Stimulated activated naive CD8-positive, alpha-beta T cell treated with anti-CD3 and anti-CD28 coated beads, Interleukin-15, Interleukin-2, amounts not matched to agents 100 ng/mL and 50 ng/mL, for 24 hours (primary cell): ENCODE measurements at regions not wholly inside any gene's neighbourhood (a gene's known extent, or its start where the extent isn't known, plus 50 kb on each side); places are given as distances from the start of the nearest gene placed in this dataset.

Source experiments
- H3K27ac Mint-ChIP-seq: one replicate; pipeline ENCODE4 v1.8.0; 2021; ENCODE audit warnings: mild to moderate bottlenecking, mixed read lengths
- H3K27me3 Mint-ChIP-seq: one replicate; pipeline ENCODE4 v1.8.0; 2021; ENCODE audit warnings: mixed read lengths
- H3K36me3 Mint-ChIP-seq: one replicate; pipeline ENCODE4 v1.8.0; 2021; ENCODE audit warnings: low read depth, mixed read lengths
- H3K4me1 Mint-ChIP-seq: one replicate; pipeline ENCODE4 v1.8.0; 2021; ENCODE audit warnings: low read depth, mixed read lengths
- H3K4me3 Mint-ChIP-seq: one replicate; pipeline ENCODE4 v1.8.0; 2021; ENCODE audit warnings: mild to moderate bottlenecking, mixed read lengths
- H3K9me3 Mint-ChIP-seq: one replicate; pipeline ENCODE4 v1.8.0; 2021; ENCODE audit warnings: mixed read lengths

DNA sequence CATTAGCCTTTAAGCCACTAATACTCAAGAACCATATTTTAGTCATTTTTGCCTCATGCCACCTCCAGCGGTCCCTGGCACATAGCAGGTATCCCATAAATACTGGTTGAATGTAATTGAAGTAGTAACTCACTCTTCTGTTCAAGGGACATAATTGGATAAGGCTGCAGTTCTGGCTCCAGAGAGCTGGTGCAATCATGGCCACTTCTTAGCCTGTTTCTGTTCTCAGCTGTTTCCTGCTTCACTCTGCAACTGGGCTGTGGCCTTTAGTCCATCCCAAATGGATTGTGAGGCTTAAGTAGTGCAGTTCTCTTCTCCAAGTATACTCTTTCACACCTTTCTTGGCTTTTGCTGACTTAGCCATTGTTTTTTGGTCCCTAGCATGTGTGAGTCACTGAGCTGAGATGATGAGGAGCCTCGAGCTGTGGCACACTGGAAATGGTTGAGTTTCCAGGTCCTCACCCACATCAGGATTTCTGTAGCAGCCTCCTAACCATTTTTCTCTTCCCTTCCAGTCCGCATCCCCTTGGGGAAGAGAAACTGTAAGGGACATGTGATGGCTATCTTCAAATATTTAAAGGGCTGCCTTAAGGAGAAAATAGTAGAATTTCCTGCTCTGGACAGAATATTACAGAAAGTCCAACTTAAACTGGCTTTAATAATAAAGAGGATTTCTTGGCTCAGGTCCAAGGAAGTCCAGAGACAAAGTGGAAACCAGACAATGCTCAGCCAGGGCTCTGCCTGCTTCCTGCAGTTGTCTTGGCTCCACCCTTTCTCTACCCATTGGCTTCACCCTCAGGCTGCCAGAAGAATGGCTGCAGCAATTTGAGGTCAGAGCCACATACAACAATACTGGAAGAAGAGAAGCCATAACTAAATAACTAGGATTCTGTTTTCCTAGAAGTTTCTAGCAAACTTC is 305.4 kb upstream of the ROPN1 start:
- no peak overlapping the region for H3K4me3 Mint-ChIP-seq
- no peak overlapping the region for H3K27ac Mint-ChIP-seq
- peaks cover 4% of the 10 kb centered on the region for H3K27me3 Mint-ChIP-seq
- no peaks in the 10 kb centered on the region for H3K36me3 Mint-ChIP-seq
- no peaks in the 10 kb centered on the region for H3K4me1 Mint-ChIP-seq
- H3K9me3 Mint-ChIP-seq = no peaks in the 10 kb centered on the region

DNA sequence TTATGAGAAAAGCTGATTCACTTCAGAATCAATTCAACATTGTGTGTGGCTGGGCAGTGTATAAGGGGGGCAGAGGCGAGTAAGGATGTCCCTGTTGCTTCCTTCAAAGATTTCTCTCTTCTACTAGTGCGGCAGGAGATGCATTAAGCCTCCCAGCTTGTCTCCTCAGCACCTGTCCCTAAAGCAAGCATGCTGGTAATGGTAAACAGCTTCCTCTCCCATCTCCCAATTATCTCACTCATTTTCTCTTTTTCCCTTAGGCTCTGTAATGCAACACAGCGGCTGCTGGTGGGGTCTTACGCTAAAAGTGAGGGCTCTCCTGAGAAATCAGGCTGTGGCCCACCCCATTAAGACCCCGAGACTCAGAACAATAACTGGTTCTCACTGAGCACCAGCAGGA is 306.4 kb upstream of the ROPN1 start:
- Mint-ChIP-seq H3K4me3 (no peak overlapping the region), H3K27ac (no peak overlapping the region), H3K9me3 (no peaks in the 10 kb centered on the region), H3K4me1 (no peaks in the 10 kb centered on the region), H3K36me3 (no peaks in the 10 kb centered on the region), H3K27me3 (peaks cover 4% of the 10 kb centered on the region)

DNA sequence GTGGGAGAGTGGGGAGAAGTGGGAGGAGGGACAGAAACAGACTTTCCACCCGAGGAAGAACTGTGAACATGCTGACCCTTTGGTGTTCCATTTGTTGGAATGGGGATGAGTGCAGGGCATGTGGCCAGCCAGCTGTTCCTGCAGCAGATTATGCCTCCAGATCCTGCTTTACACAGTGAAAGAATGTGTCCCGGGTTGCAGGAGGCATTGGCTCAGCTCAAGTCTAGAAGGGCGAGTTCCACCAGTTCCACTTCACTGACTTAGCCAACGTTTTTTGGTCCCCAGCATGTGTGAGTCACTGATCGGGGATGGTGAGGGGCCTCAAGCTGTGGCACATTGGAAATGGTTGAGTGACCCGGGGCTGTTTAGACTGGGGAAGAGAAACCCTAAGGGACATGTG is 307.0 kb upstream of the ROPN1 start:
- H3K4me1 Mint-ChIP-seq = no peaks in the 10 kb centered on the region
- no peak overlapping the region for H3K27ac Mint-ChIP-seq
- H3K9me3 Mint-ChIP-seq = peaks cover 3% of the 10 kb centered on the region
- no peak overlapping the region for H3K4me3 Mint-ChIP-seq
- no peaks in the 10 kb centered on the region for H3K36me3 Mint-ChIP-seq
- H3K27me3 Mint-ChIP-seq = peaks cover 4% of the 10 kb centered on the region

DNA sequence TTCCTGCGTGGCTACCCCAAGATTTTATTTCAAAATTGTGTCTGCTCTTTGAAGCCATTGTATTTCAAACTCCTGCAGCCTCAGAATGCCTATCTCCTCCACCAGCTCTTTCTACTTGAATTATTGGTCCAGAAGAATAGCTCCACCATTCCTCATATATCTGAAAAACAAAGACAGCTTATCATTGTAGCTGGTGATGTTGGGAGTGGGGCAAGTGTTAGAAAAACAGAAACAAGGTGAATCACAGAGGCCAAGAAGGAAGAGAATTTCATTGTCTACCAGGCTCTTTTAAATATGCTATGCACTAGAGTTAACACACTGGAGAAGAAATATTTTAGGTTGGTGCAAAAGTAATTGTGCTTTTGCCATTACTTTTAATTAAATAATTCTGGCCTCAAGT is 307.9 kb upstream of the ROPN1 start:
- Mint-ChIP-seq H3K4me3 (no peak overlapping the region), H3K4me1 (no peaks in the 10 kb centered on the region), H3K36me3 (no peaks in the 10 kb centered on the region), H3K27me3 (peaks cover 4% of the 10 kb centered on the region), H3K9me3 (peaks cover 7% of the 10 kb centered on the region), H3K27ac (no peak overlapping the region)

DNA sequence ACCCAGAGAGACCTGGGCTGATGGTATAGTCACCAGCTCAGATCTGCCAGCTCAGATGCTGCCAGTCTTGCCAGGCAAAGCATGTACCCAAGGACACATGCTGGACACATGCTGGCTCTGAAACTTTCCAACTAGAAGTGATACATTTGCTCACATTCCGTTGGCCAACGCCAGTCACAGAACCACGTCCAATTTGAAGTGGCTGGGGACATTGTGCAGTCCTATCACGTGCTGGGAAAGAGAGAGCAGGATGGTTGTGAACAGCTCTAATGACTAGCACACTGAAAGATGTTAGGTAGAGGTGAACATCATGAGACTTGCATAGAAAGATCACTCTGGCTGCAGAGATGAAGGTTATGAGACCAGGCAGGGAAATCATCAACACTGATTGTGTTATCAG is 308.5 kb upstream of the ROPN1 start:
- peaks cover 9% of the 10 kb centered on the region for H3K9me3 Mint-ChIP-seq
- no peak overlapping the region for H3K27ac Mint-ChIP-seq
- H3K4me3 Mint-ChIP-seq = no peak overlapping the region
- H3K27me3 Mint-ChIP-seq = peaks cover 4% of the 10 kb centered on the region
- no peaks in the 10 kb centered on the region for H3K4me1 Mint-ChIP-seq
- no peaks in the 10 kb centered on the region for H3K36me3 Mint-ChIP-seq

DNA sequence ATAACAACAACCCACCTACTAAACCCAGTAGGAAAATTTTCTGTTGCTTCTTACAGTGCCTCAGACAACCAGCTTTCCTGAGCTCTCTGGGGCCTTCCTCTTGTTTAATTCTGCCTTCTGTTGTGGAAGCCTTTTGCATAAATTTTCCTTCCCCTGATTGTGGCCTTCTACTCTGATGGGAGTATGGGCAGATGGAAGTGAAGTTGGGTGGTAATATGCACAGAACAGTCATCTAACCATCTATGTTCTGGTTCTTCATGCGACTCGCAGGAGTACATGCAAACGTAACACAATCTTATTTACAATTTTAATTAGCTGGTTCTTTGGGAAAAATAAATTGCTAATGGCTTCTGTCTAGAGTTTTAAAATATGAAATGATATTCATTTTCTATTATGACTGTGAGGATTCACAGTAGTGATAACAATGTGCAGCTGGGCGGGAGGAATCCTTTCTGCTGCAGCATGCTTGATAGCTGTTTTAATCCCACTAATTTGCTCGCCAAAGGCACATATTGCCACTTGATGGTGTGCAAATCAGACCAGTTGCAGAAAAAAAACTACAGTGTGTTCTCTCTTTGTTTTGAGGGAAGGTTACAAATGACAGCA is 311.5 kb upstream of the ROPN1 start:
- no peak overlapping the region for H3K4me3 Mint-ChIP-seq
- peaks cover 20% of the 10 kb centered on the region for H3K9me3 Mint-ChIP-seq
- peaks cover 3% of the 10 kb centered on the region for H3K36me3 Mint-ChIP-seq
- H3K27me3 Mint-ChIP-seq = peaks cover 4% of the 10 kb centered on the region
- no peaks in the 10 kb centered on the region for H3K4me1 Mint-ChIP-seq
- H3K27ac Mint-ChIP-seq = no peak overlapping the region

DNA sequence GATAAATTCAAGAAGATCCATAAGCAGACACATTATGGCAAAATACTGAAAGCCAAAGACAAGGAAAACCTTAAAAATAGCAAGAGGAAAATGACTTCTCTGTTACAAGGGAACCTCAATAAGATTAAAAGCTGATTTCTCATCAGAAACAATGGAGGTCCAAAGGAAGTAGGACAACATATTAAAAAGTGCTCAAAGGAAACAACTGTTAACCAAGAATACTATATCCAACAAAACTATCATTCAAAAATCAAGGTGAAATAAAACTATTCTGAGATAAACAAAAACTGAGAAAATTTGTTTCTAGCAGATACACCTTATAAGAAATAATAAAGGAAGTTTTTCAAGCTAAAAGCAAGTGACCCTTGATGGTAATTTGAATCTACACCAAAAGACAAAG is 314.7 kb upstream of the ROPN1 start:
- Mint-ChIP-seq H3K4me1 (no peaks in the 10 kb centered on the region), H3K4me3 (no peak overlapping the region), H3K27me3 (no peaks in the 10 kb centered on the region), H3K27ac (no peak overlapping the region), H3K36me3 (peaks cover 3% of the 10 kb centered on the region), H3K9me3 (peaks cover 20% of the 10 kb centered on the region)

DNA sequence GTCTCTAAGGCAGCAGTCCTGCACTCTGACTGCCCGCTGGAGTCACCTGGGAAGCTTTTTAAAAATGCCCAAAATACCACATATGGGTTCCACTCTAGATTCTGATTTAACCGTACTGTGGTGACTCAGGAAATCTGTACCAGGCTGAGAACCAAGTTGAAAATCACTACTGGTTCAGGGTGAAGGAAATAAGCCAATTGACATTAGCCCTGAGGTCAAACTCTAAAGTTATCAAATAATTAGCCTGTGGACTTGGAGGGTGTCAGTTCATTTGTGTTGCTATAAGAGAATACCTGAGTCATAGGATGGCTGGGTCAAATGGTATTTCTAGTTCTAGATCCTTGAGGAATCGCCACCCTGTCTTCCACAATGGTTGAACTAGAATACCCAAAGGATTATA is 321.7 kb upstream of the ROPN1 start:
- Mint-ChIP-seq H3K36me3 (no peaks in the 10 kb centered on the region), H3K4me1 (no peaks in the 10 kb centered on the region), H3K4me3 (no peak overlapping the region), H3K27ac (no peak overlapping the region), H3K9me3 (no peaks in the 10 kb centered on the region), H3K27me3 (no peaks in the 10 kb centered on the region)

DNA sequence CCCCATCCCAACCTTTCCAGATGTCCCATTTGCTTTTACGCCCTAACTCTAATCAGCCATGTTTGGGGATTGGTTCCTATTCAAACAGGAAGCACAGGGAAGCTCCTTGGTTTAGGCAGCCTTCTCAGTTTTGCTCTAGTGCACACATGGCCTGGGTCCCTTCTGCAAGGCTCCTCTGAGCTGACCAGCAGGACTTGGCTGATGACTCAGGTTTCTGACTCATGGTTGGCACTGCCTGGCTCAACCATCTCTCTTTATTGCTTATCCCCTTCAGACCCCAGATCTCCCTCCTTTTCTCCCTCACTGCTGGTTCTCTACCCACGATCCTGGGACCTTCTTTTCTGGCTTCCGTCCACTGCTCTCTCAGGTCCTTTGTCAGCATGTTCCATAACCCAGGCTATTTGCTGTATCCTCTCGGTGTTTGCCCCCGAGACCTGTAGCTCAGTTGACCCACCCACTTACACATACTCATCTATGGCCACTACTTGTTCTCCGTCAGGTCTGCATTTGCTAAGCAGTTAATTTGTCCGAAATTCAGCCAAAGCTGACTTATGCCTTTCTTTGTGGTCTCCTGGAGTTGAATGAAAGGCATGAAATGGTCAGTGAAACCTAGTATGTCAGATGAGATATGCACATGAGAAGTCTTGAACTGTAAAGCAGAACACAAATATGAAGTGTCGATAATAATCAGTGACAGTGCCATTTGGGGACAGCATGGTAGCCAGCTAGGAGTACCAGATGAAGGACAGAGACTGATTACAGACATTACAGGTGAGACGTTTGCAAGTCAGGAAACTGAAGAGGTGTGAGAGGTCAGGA is 323.5 kb upstream of the ROPN1 start:
- Mint-ChIP-seq H3K36me3 (no peaks in the 10 kb centered on the region), H3K4me3 (no peak overlapping the region), H3K27ac (no peak overlapping the region), H3K9me3 (no peaks in the 10 kb centered on the region), H3K27me3 (no peaks in the 10 kb centered on the region), H3K4me1 (no peaks in the 10 kb centered on the region)

DNA sequence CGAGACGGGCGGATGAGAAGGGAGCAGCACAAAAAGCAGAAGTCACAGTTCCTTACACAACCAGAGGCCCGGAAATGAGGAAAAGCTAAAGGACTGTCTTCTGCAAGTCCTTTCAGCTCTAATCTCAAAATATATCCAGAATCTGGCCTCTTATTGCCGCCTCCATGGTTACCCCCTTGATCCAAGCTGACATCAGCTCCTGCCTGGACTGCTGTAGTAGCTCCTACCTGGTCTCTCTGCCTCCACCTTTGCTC is 324.0 kb upstream of the ROPN1 start:
- no peaks in the 10 kb centered on the region for H3K9me3 Mint-ChIP-seq
- H3K4me3 Mint-ChIP-seq = no peak overlapping the region
- no peaks in the 10 kb centered on the region for H3K36me3 Mint-ChIP-seq
- no peak overlapping the region for H3K27ac Mint-ChIP-seq
- H3K27me3 Mint-ChIP-seq = no peaks in the 10 kb centered on the region
- H3K4me1 Mint-ChIP-seq = no peaks in the 10 kb centered on the region

DNA sequence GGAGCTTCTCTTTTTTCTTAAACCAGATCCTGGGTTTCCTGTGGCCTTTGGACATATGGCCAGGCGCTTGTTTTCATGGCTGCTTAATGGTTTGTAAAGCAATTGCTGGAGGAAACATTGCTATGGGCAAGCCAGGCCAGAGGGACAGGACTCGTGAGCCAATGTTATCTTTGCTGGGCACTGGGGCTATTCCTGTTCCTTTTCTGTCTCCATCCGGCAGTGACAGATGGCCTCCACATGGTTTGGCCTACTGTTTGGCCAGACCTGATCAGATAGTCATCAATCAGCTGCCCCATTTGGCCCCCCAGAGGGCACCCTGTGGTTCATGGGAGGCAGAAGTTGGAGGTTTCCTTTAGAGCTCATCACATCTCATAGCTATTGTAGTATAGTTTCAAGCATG is 326.1 kb upstream of the ROPN1 start:
- no peaks in the 10 kb centered on the region for H3K9me3 Mint-ChIP-seq
- H3K4me3 Mint-ChIP-seq = no peak overlapping the region
- H3K36me3 Mint-ChIP-seq = no peaks in the 10 kb centered on the region
- no peaks in the 10 kb centered on the region for H3K27me3 Mint-ChIP-seq
- no peaks in the 10 kb centered on the region for H3K4me1 Mint-ChIP-seq
- H3K27ac Mint-ChIP-seq = no peak overlapping the region

DNA sequence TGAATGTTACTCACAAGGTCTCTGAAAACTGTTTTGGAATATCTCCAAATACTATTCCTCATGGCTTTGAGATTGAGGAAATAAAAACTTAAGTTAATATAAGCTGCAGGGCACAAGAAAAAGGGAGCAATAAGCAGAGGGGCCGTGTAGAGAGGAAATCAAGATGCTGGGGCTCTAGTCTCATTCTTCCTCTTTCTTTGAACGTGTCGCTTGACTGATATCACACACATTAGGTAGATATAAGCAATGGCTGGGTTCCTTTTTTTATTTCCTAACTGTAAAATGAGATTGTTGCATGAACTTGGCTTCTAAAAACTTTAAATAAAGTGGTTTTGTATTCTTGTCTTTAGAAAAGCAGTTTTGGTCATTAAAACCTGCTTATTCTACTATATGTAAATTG is 326.7 kb upstream of the ROPN1 start:
- Mint-ChIP-seq H3K36me3 (no peaks in the 10 kb centered on the region), H3K4me3 (no peak overlapping the region), H3K9me3 (no peaks in the 10 kb centered on the region), H3K27ac (no peak overlapping the region), H3K27me3 (no peaks in the 10 kb centered on the region), H3K4me1 (no peaks in the 10 kb centered on the region)

DNA sequence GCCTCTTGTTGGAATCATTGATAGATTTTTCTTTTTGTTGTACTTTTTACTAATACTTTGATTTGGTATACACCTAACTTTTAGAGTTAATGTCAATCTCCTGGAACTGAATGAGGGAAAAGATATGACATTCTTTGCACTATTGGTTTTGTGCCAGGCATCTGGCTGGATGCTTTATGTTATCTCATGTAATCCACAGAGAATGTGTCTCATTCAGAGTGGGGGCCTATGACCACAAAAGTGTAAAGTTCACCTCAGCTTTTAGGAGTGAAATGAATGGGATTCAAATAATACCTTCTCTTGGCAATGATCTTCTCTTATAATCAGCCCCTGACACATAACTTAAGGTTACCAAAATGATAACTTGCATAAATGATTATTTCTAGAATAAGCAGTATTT is 329.1 kb upstream of the ROPN1 start:
- Mint-ChIP-seq H3K27me3 (no peaks in the 10 kb centered on the region), H3K4me3 (no peak overlapping the region), H3K36me3 (no peaks in the 10 kb centered on the region), H3K27ac (no peak overlapping the region), H3K9me3 (no peaks in the 10 kb centered on the region), H3K4me1 (no peaks in the 10 kb centered on the region)

DNA sequence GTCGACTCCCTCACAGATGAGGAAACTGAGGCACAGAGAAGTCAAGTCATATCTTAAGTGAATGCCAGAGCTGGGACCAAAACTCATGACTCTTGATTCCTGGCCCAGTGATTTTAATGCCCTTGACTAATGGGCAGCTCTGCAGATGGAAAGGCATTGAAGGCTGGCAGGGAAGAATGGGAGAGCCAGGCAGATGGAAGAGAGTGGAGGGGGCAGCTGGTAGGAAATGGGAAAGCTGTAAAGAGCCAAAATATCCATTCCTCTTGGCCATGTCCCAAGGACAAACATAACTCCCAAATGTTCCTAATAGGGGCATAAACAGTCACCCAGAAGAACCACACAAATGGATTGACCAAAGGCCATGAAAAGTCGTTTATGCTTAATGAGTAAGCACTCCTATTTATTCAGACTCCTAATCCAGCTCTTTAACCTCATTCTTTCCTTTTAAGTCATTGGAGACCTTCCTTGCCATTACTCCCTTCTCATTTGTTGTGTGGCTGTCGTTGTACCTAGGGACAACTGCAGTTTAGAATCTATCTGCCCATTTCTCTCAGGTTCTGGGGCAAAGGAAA is 330.5 kb upstream of the ROPN1 start:
- Mint-ChIP-seq H3K4me1 (no peaks in the 10 kb centered on the region), H3K27me3 (no peaks in the 10 kb centered on the region), H3K9me3 (no peaks in the 10 kb centered on the region), H3K4me3 (no peak overlapping the region), H3K27ac (no peak overlapping the region), H3K36me3 (no peaks in the 10 kb centered on the region)

DNA sequence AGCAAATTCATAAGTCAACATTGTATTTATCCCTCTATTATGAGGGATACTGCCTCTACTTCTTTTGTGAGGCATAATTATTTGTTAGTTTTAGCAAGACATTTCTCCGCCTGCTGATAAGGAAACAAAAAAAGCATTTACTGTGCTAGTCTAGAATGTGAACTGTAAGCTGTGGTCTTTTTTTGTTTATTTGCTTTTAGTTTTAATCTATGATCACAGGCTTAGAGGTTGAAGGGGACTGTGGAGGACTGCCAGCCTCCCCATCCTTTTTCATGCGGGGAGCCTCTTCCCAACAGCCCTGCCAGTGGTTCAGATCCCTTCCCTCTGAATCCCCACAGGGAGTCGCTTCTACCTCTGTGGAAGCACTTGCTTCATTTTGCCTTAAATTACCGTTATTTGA is 331.0 kb upstream of the ROPN1 start:
- Mint-ChIP-seq H3K9me3 (no peaks in the 10 kb centered on the region), H3K4me3 (no peak overlapping the region), H3K27ac (no peak overlapping the region), H3K27me3 (no peaks in the 10 kb centered on the region), H3K36me3 (no peaks in the 10 kb centered on the region), H3K4me1 (no peaks in the 10 kb centered on the region)
